ENCODE measurements at regions not wholly inside any gene's neighbourhood (a gene's known extent, or its start where the extent isn't known, plus 50 kb on each side); places are given as distances from the start of the nearest gene placed in this dataset.

- TF ChIP-seq POLR2A (IDR thresholded peaks at IDR 0.05; ENCODE audit: borderline replicate concordance, extremely low read depth, insufficient read depth, insufficient read length) (no peak), YY1 (IDR thresholded peaks at IDR 0.05; ENCODE audit: extremely low read depth, insufficient replicate concordance, low read depth, low read length) (no peak), CTCF (IDR thresholded peaks at IDR 0.05 in 2 of 3, conservative IDR thresholded peaks at IDR 0.05 in 1 of 3; ENCODE audit: borderline replicate concordance in 1 of 3, insufficient read depth in 1 of 3, low read depth in 2 of 3, low read length in 2 of 3) (no peak), REST (IDR thresholded peaks at IDR 0.05; ENCODE audit: low read depth) (no peak), JUND (IDR thresholded peaks at IDR 0.05) (no peak), POLR2AphosphoS5 (IDR thresholded peaks at IDR 0.05; ENCODE audit: low read depth, low read length) (no peak), EGR1 (IDR thresholded peaks at IDR 0.05; ENCODE audit: low read depth) (no peak), SP1 (IDR thresholded peaks at IDR 0.05; ENCODE audit: low read depth) (no peak), MAX (IDR thresholded peaks at IDR 0.05) (no peak), RAD21 (IDR thresholded peaks at IDR 0.05; ENCODE audit: low read depth) (no peak), FOSL1 (IDR thresholded peaks at IDR 0.05; ENCODE audit: low read depth) (no peak), EZH2 (IDR thresholded peaks at IDR 0.05) (no peak), EZH2phosphoT487 (IDR thresholded peaks at IDR 0.05; ENCODE audit: borderline replicate concordance) (no peak)
Observed at GRCh38 chr9:87123830-87124229, 176.5 kb upstream of the GAS1 start.

Measured in HCT116 (cell line).